ENCODE measurements at regions not wholly inside any gene's neighbourhood (a gene's known extent, or its start where the extent isn't known, plus 50 kb on each side); places are given as distances from the start of the nearest gene placed in this dataset.

GRCh38 chr5:176723440-176723839 lies 76.2 kb downstream of the TSPAN17 start:
- no peaks in the 10 kb centered on the region for H3K9me3 ChIP-seq (ENCODE audit: control insufficient read depth in 2 of 2, insufficient read depth in 1 of 2, low read depth in 1 of 2, low read length in 1 of 2)
- H3K27me3 ChIP-seq (ENCODE audit: control insufficient read depth in 3 of 3, insufficient read depth in 3 of 3, low read length in 3 of 3) = peaks cover 0 to 33% (median 8%) of the 10 kb centered on the region in 3 donors
- no peaks in the 10 kb centered on the region for H3K4me1 ChIP-seq (ENCODE audit: control insufficient read depth in 3 of 3, insufficient read depth in 2 of 3, low read depth in 1 of 3, low read length in 2 of 3)
- no peaks in the 10 kb centered on the region for H3K36me3 ChIP-seq (ENCODE audit: control insufficient read depth in 3 of 3, insufficient read depth in 2 of 3, low read depth in 1 of 3, low read length in 3 of 3)
- no peak for FAIRE-seq
- DNase-seq = no peak
- no peak overlapping the region for H3K4me3 ChIP-seq (ENCODE audit: low read depth in 1 of 3, low read length in 3 of 3)
- no peak overlapping the region for H3K27ac ChIP-seq (ENCODE audit: low read depth in 1 of 3, low read length in 2 of 3)
- 65 to 71% (median 67%) methylated on average over 3 of the region's 3 CpGs for WGBS, 3 donors

DNA sequence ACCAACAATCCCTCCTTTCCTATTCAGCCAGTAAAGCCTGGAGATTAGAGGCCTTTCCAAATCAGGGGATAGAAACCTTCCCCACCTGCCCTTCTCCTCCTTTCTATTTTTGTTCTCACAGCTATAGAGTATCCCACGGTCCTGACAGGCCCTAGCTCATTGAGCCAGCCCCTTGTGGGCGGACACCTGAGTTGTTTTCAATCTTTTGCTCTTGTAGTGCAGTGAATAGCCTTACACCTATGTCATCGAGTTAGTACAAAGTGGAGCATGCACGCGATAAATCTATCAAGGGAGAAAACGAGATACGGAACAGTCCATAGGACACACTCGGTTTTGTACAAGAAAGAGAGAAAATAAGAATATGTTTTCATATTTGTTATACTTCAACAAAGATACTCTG lies 77.2 kb downstream of the TSPAN17 start:
- H3K4me3 ChIP-seq (ENCODE audit: low read depth in 1 of 3, low read length in 3 of 3) = no peak overlapping the region
- no peak overlapping the region for H3K27ac ChIP-seq (ENCODE audit: low read depth in 1 of 3, low read length in 2 of 3)
- WGBS, 3 donors = 53 to 61% (median 57%) methylated on average over 8 of the region's 8 CpGs
- no peaks in the 10 kb centered on the region for H3K9me3 ChIP-seq (ENCODE audit: control insufficient read depth in 2 of 2, insufficient read depth in 1 of 2, low read depth in 1 of 2, low read length in 1 of 2)
- no peak for FAIRE-seq
- H3K4me1 ChIP-seq (ENCODE audit: control insufficient read depth in 3 of 3, insufficient read depth in 2 of 3, low read depth in 1 of 3, low read length in 2 of 3) = no peaks in the 10 kb centered on the region
- peaks cover 0 to 29% (median 10%) of the 10 kb centered on the region in 3 donors for H3K27me3 ChIP-seq (ENCODE audit: control insufficient read depth in 3 of 3, insufficient read depth in 3 of 3, low read length in 3 of 3)
- H3K36me3 ChIP-seq (ENCODE audit: control insufficient read depth in 3 of 3, insufficient read depth in 2 of 3, low read depth in 1 of 3, low read length in 3 of 3) = no peaks in the 10 kb centered on the region
- DNase-seq = no peak

DNA sequence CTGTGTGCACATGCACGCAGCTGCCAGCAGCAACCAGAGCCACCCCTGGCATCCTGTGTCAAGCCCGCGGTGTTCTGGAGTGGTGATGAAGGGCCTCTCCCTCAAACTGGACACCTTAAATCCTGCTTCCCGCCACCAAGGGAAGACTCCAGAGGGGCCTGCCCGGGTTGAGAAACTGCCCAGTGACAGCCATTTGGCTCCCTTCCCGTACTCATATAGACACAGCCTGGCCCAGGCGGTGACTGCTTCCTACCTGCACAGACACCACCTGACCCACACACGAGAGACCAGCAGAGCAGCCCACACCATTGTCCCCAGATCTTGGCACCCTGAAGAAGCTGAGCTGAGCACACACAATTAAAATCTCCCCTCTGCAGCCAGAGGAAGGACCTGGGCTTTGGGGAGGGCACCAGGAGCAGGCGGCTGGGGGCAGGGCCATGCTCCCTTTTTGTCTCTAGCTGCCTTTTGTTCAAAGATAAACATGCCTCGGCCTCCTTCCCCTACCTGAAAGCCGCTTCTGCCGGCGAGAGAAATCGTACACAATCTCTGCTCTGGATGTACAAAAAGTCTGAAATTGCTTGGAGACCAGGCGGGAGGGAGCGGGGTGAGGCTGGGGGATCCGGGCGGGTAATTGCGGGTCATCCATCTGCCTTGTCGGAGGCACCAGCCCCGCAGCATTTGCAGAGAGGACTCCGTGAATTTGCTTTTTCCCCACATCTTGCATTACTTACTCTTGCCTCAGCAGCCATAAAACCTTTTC lies 78.4 kb downstream of the TSPAN17 start:
- 29 to 40% (median 31%) methylated on average over 20 to 22 of the region's 22 CpGs for WGBS, 3 donors
- no peak for DNase-seq
- Histone ChIP-seq H3K4me3 (ENCODE audit: low read depth in 1 of 3, low read length in 3 of 3) (no peak overlapping the region), H3K4me1 (ENCODE audit: control insufficient read depth in 3 of 3, insufficient read depth in 2 of 3, low read depth in 1 of 3, low read length in 2 of 3) (no peaks in the 10 kb centered on the region), H3K27ac (ENCODE audit: low read depth in 1 of 3, low read length in 2 of 3) (no peak overlapping the region), H3K27me3 (ENCODE audit: control insufficient read depth in 3 of 3, insufficient read depth in 3 of 3, low read length in 3 of 3) (peaks cover 0 to 26% (median 13%) of the 10 kb centered on the region in 3 donors), H3K36me3 (ENCODE audit: control insufficient read depth in 3 of 3, insufficient read depth in 2 of 3, low read depth in 1 of 3, low read length in 3 of 3) (no peaks in the 10 kb centered on the region), H3K9me3 (ENCODE audit: control insufficient read depth in 2 of 2, insufficient read depth in 1 of 2, low read depth in 1 of 2, low read length in 1 of 2) (peaks cover 0 to under 1% of the 10 kb centered on the region in 2 donors)
- no peak for FAIRE-seq

GRCh38 chr5:176726746-176727527 lies 79.7 kb downstream of the TSPAN17 start:
- DNase-seq = no peak
- FAIRE-seq = no peak
- WGBS, 3 donors = 71 to 77% (median 75%) methylated on average over 25 of the region's 25 CpGs
- peaks cover 0 to 4% of the 10 kb centered on the region in 2 donors for H3K9me3 ChIP-seq (ENCODE audit: control insufficient read depth in 2 of 2, insufficient read depth in 1 of 2, low read depth in 1 of 2, low read length in 1 of 2)
- no peak overlapping the region for H3K27ac ChIP-seq (ENCODE audit: low read depth in 1 of 3, low read length in 2 of 3)
- H3K27me3 ChIP-seq (ENCODE audit: control insufficient read depth in 3 of 3, insufficient read depth in 3 of 3, low read length in 3 of 3) = peaks cover 0 to 26% (median 15%) of the 10 kb centered on the region in 3 donors
- H3K4me3 ChIP-seq (ENCODE audit: low read depth in 1 of 3, low read length in 3 of 3) = no peak overlapping the region
- H3K4me1 ChIP-seq (ENCODE audit: control insufficient read depth in 3 of 3, insufficient read depth in 2 of 3, low read depth in 1 of 3, low read length in 2 of 3) = no peaks in the 10 kb centered on the region
- H3K36me3 ChIP-seq (ENCODE audit: control insufficient read depth in 3 of 3, insufficient read depth in 2 of 3, low read depth in 1 of 3, low read length in 3 of 3) = no peaks in the 10 kb centered on the region

- H3K9me3 ChIP-seq (ENCODE audit: control insufficient read depth in 2 of 2, insufficient read depth in 1 of 2, low read depth in 1 of 2, low read length in 1 of 2) = peaks cover 0 to 4% of the 10 kb centered on the region in 2 donors
- no peak overlapping the region for H3K27ac ChIP-seq (ENCODE audit: low read depth in 1 of 3, low read length in 2 of 3)
- H3K36me3 ChIP-seq (ENCODE audit: control insufficient read depth in 3 of 3, insufficient read depth in 2 of 3, low read depth in 1 of 3, low read length in 3 of 3) = no peaks in the 10 kb centered on the region
- H3K27me3 ChIP-seq (ENCODE audit: control insufficient read depth in 3 of 3, insufficient read depth in 3 of 3, low read length in 3 of 3) = peaks cover 0 to 28% (median 21%) of the 10 kb centered on the region in 3 donors
- no peak overlapping the region for H3K4me3 ChIP-seq (ENCODE audit: low read depth in 1 of 3, low read length in 3 of 3)
- FAIRE-seq (no peak), DNase-seq (no peak)
- WGBS, 3 donors = 85 to 88% (median 88%) methylated on average over 12 of the region's 12 CpGs
- no peaks in the 10 kb centered on the region for H3K4me1 ChIP-seq (ENCODE audit: control insufficient read depth in 3 of 3, insufficient read depth in 2 of 3, low read depth in 1 of 3, low read length in 2 of 3)
Observed at GRCh38 chr5:176727528-176727900, 80.2 kb downstream of the TSPAN17 start.

DNA sequence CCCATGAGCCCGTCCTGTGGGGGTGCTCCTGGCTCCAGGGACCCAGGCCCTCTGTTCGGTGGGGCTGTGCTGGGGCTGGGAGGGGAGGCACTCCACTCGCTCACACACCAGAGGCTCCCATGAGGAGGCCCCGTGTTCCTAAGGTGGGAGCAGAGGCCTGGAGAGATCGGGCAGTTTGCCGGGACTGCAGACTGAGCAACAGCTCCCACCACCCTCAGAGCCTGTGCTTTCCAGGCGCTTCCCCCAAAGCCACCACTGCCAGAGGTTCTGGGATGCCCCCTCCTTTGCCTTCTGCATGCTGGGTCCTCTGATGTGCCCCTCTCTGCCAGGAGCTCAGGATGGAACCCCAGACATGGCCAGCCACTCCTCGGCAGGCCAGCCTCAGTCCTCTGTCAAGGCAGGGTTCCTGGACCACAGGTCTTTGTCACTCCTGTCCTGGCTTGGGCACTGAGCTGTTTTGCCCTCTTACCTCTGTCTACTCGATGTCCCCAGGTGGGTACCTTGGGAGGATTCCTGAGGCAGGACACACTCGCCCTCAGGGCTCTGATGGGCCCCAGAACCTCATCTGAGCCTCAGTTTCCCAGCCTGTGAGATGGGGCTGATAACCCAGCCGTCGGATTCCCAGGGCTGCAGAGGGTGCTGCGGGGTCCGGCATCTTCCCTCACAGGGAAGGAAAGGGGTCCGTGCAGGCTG lies 80.8 kb downstream of the TSPAN17 start:
- 71 to 78% (median 77%) methylated on average over 15 of the region's 15 CpGs for WGBS, 3 donors
- Histone ChIP-seq H3K4me1 (ENCODE audit: control insufficient read depth in 3 of 3, insufficient read depth in 2 of 3, low read depth in 1 of 3, low read length in 2 of 3) (no peaks in the 10 kb centered on the region), H3K36me3 (ENCODE audit: control insufficient read depth in 3 of 3, insufficient read depth in 2 of 3, low read depth in 1 of 3, low read length in 3 of 3) (no peaks in the 10 kb centered on the region), H3K9me3 (ENCODE audit: control insufficient read depth in 2 of 2, insufficient read depth in 1 of 2, low read depth in 1 of 2, low read length in 1 of 2) (peaks cover 0 to 4% of the 10 kb centered on the region in 2 donors), H3K27me3 (ENCODE audit: control insufficient read depth in 3 of 3, insufficient read depth in 3 of 3, low read length in 3 of 3) (peaks cover 0 to 29% (median 22%) of the 10 kb centered on the region in 3 donors), H3K27ac (ENCODE audit: low read depth in 1 of 3, low read length in 2 of 3) (no peak overlapping the region), H3K4me3 (ENCODE audit: low read depth in 1 of 3, low read length in 3 of 3) (no peak overlapping the region)
- FAIRE-seq (no peak), DNase-seq (no peak)

DNA sequence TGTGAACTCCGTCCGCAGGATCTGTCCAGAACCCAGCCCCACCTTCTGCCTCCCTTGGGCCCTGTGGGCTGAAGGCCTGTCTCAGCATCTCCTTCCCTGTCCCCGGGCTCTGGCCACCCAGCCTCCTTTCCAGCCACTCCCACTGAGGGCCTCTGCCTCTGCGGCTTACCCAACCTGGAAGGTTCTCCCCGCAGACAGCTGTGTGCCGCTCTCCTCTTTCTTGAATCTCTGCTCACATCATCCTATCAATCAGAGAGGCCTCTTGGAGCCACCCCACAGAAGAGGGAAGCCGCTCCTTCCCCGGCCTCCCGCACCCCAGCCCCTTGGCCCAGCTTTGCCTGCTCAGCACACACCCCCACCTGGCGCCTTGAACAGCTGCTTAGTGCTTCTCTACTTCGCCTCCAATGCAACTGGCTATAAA lies 81.5 kb upstream of the UNC5A start:
- H3K36me3 ChIP-seq (ENCODE audit: control insufficient read depth in 3 of 3, insufficient read depth in 2 of 3, low read depth in 1 of 3, low read length in 3 of 3) = no peaks in the 10 kb centered on the region
- DNase-seq = no peak
- WGBS, 3 donors = 63 to 70% (median 69%) methylated on average over 11 of the region's 11 CpGs
- H3K4me3 ChIP-seq (ENCODE audit: low read depth in 1 of 3, low read length in 3 of 3) = no peak overlapping the region
- no peaks in the 10 kb centered on the region for H3K4me1 ChIP-seq (ENCODE audit: control insufficient read depth in 3 of 3, insufficient read depth in 2 of 3, low read depth in 1 of 3, low read length in 2 of 3)
- peaks cover 0 to 4% of the 10 kb centered on the region in 2 donors for H3K9me3 ChIP-seq (ENCODE audit: control insufficient read depth in 2 of 2, insufficient read depth in 1 of 2, low read depth in 1 of 2, low read length in 1 of 2)
- H3K27ac ChIP-seq (ENCODE audit: low read depth in 1 of 3, low read length in 2 of 3) = no peak overlapping the region
- FAIRE-seq = no peak
- peaks cover 0 to 34% (median 19%) of the 10 kb centered on the region in 3 donors for H3K27me3 ChIP-seq (ENCODE audit: control insufficient read depth in 3 of 3, insufficient read depth in 3 of 3, low read length in 3 of 3)

GRCh38 chr5:176730815-176731475 lies 79.4 kb upstream of the UNC5A start:
- H3K27me3 ChIP-seq (ENCODE audit: control insufficient read depth in 3 of 3, insufficient read depth in 3 of 3, low read length in 3 of 3) = peaks cover 0 to 23% (median 22%) of the 10 kb centered on the region in 3 donors
- no peak overlapping the region for H3K4me3 ChIP-seq (ENCODE audit: low read depth in 1 of 3, low read length in 3 of 3)
- H3K4me1 ChIP-seq (ENCODE audit: control insufficient read depth in 3 of 3, insufficient read depth in 2 of 3, low read depth in 1 of 3, low read length in 2 of 3) = no peaks in the 10 kb centered on the region
- H3K36me3 ChIP-seq (ENCODE audit: control insufficient read depth in 3 of 3, insufficient read depth in 2 of 3, low read depth in 1 of 3, low read length in 3 of 3) = no peaks in the 10 kb centered on the region
- H3K9me3 ChIP-seq (ENCODE audit: control insufficient read depth in 2 of 2, insufficient read depth in 1 of 2, low read depth in 1 of 2, low read length in 1 of 2) = peaks cover 0 to 4% of the 10 kb centered on the region in 2 donors
- no peak overlapping the region for H3K27ac ChIP-seq (ENCODE audit: low read depth in 1 of 3, low read length in 2 of 3)
- DNase-seq (no peak), FAIRE-seq (no peak)
- WGBS, 3 donors = 83 to 91% (median 85%) methylated on average over 10 of the region's 10 CpGs
